ENCODE measurements at regions not wholly inside any gene's neighbourhood (a gene's known extent, or its start where the extent isn't known, plus 50 kb on each side); places are given as distances from the start of the nearest gene placed in this dataset.

- no peak for TF ChIP-seq RAD21 (IDR thresholded peaks at IDR 0.05; ENCODE audit: low read length)
Measured at GRCh38 chr18:75128051-75128605, 80.8 kb downstream of the PTGR3 start (continued).

GRCh38 chr18:75127143-75128021 lies 81.6 kb downstream of the PTGR3 start:
- Histone ChIP-seq H2AK5ac (ENCODE audit: low read depth, low read length) (no peak overlapping the region), H3K4ac (ENCODE audit: low read depth, low read length) (no peak overlapping the region; the same call in 1 of the 2 replicates), H2BK20ac (ENCODE audit: low read depth, low read length) (no peak overlapping the region), H3K56ac (ENCODE audit: extremely low read depth, insufficient read depth, low read length) (no peak overlapping the region), H4K20me1 (ENCODE audit: insufficient read depth, low read length) (no peaks in the 10 kb centered on the region; the same call in 1 of the 2 replicates), H2BK5ac (ENCODE audit: low read depth, low read length, poor library complexity, severe bottlenecking) (no peak overlapping the region), H3K36me3 (ENCODE audit: control insufficient read depth, insufficient read depth, low read length) (no peaks in the 10 kb centered on the region), H2AFZ (replicated peaks; ENCODE audit: low read length, poor library complexity) (peak overlapping the region; percentile 70), H3K4me3 (ENCODE audit: insufficient read depth, low read depth, low read length) (no peak overlapping the region), H3K14ac (replicated peaks; ENCODE audit: low read depth, low read length) (no peak overlapping the region; the same call in 1 of the 2 replicates), H4K5ac (ENCODE audit: low read depth, low read length) (no peak overlapping the region), H3K9me1 (ENCODE audit: insufficient read depth, low read length) (peaks cover 4% of the 10 kb centered on the region; the same call in 1 of the 2 replicates), H3K9me3 (ENCODE audit: control insufficient read depth, insufficient read depth, low read length) (no peaks in the 10 kb centered on the region), H3K4me1 (ENCODE audit: control insufficient read depth, insufficient read depth, low read length) (peaks cover 2% of the 10 kb centered on the region; the same call in 1 of the 2 replicates), H2BK15ac (ENCODE audit: low read depth, low read length) (no peak overlapping the region), H2BK120ac (ENCODE audit: low read depth, low read length) (no peak overlapping the region), H3K9ac (ENCODE audit: low read depth, low read length) (no peak overlapping the region), H3K18ac (ENCODE audit: low read depth, low read length) (no peak overlapping the region), H3K4me2 (ENCODE audit: low read depth, low read length) (no peak overlapping the region), H4K91ac (ENCODE audit: insufficient read depth, low read depth, low read length) (no peak overlapping the region), H2AK9ac (replicated peaks; ENCODE audit: low read depth, low read length, poor library complexity) (peak overlapping the region; percentile 50), H3K27ac (ENCODE audit: insufficient read depth, low read length) (no peak overlapping the region), H3K23ac (ENCODE audit: low read depth, low read length) (no peak overlapping the region), H3K79me1 (ENCODE audit: low read depth in 1 of 2, low read length in 2 of 2) (no peaks in the 10 kb centered on the region), H3K27me3 (ENCODE audit: control insufficient read depth, insufficient read depth, low read length) (peaks cover 12% of the 10 kb centered on the region; the same call in 1 of the 2 replicates), H4K8ac (ENCODE audit: low read depth in 2 of 2, low read length in 2 of 2) (no peak overlapping the region)
- ChIA-PET POLR2A (ENCODE audit: unreplicated experiment) (no interaction called here), CTCF (no interaction called here)
- 77% methylated on average over 7 of the region's 24 CpGs; no CpG with 5 or more reads in 1 of the 2 experiments for WGBS, 2 experiments (ENCODE audit: extremely low coverage in 2 of 2, insufficient read length in 1 of 2)
- intact Hi-C loops (cut with micrococcal nuclease) (no loop called here), dilution Hi-C loops (cut with HindIII; ENCODE audit: low sequenced_read_pairs, unreplicated experiment) (no loop called here), in situ Hi-C loops (cut with MboI; ENCODE audit: low sequenced_read_pairs) (no loop called here)
- TF ChIP-seq CHD1 (IDR thresholded peaks at IDR 0.05; ENCODE audit: low read depth, low read length): no peak
- TF ChIP-seq FOS (IDR thresholded peaks at IDR 0.05; ENCODE audit: low read depth, low read length): no peak
- TF ChIP-seq NFE2L2 (IDR thresholded peaks at IDR 0.05; ENCODE audit: low read depth, low read length): no peak
- TF ChIP-seq ELK1 (IDR thresholded peaks at IDR 0.05; ENCODE audit: borderline replicate concordance, low read depth, low read length): no peak
- TF ChIP-seq USF2 (IDR thresholded peaks at IDR 0.05; ENCODE audit: low read depth, low read length): no peak
- TF ChIP-seq MAZ (IDR thresholded peaks at IDR 0.05; ENCODE audit: borderline replicate concordance, low read depth, low read length): no peak
- no peak for TF ChIP-seq CEBPB (IDR thresholded peaks at IDR 0.05; ENCODE audit: low read depth, low read length)
- no peak for TF ChIP-seq SMC3 (IDR thresholded peaks at IDR 0.05; ENCODE audit: low read depth, low read length)
- TF ChIP-seq RAD21 (IDR thresholded peaks at IDR 0.05; ENCODE audit: low read length): no peak
- BruUV-seq (replicated peaks): no TSS peak
- ATAC-seq (ENCODE audit: low read depth) (peak; percentile 75), DNase-seq (no peak)

Data from IMR-90 (cell line).